ENCODE measurements at regions not wholly inside any gene's neighbourhood (a gene's known extent, or its start where the extent isn't known, plus 50 kb on each side); places are given as distances from the start of the nearest gene placed in this dataset.

DNA sequence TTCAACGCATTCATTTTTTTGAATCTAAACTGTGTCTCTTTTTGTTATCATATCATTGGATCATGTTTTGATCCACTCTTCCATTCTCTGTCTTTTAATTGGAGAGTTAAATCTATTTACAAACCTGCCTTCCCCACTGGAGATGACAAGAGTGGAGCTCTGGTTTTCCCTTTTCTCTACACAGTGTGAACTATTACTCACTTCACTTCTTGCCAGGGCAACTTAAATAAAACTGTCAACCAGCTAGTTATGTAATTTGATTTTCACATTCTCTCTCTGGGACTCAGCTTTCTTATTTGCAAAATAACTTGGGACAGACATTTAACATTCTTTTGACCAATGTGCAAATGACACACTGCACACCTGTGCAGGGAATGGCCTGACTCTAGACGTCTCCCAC lies 230.8 kb upstream of the CST7 start:
- DNase-seq (ENCODE audit: extremely low read depth in 1 of 11, low read depth in 9 of 11, low spot score in 4 of 11) = no peak

DNA sequence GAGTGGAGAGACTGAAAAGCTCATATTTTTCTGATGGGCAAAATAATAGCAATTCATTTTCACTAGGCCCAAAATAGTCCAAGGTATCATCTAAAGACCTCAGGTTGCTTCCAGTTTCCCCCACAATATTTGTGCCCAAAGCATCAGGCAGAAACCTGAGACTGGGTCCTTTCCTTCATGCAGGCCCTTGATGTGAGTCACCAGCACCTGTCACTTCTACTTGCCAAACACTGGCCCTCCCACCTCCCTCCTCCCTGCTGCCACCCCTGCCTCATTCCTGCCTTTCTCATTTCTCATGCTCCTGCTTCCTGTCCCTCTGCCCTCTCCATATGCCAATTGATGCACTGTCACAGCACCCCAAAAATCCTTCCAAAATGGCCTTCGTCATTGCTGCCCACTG lies 230.4 kb upstream of the CST7 start:
- no peak for DNase-seq (ENCODE audit: extremely low read depth in 1 of 11, low read depth in 9 of 11, low spot score in 4 of 11)

DNA sequence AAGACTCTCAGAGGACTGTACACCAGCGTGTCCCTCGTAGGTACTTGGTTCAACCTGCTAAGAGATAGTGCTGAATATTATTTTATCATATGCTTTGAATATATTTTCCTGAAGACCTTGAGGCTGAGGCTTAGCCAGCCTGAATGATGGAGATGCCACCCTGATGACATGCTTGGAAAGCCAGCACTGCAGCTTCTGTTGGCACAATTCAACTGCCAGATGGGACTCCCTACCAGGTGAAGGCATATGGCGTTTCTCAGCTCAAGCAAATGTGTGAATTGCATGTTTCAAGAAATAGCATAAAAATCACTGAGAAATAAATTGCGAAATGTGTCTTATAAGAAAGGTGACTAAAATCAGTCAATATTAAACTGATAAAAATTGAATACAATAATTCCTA lies 228.1 kb upstream of the CST7 start:
- DNase-seq (ENCODE audit: extremely low read depth in 1 of 11, low read depth in 9 of 11, low spot score in 4 of 11) = no peak

DNA sequence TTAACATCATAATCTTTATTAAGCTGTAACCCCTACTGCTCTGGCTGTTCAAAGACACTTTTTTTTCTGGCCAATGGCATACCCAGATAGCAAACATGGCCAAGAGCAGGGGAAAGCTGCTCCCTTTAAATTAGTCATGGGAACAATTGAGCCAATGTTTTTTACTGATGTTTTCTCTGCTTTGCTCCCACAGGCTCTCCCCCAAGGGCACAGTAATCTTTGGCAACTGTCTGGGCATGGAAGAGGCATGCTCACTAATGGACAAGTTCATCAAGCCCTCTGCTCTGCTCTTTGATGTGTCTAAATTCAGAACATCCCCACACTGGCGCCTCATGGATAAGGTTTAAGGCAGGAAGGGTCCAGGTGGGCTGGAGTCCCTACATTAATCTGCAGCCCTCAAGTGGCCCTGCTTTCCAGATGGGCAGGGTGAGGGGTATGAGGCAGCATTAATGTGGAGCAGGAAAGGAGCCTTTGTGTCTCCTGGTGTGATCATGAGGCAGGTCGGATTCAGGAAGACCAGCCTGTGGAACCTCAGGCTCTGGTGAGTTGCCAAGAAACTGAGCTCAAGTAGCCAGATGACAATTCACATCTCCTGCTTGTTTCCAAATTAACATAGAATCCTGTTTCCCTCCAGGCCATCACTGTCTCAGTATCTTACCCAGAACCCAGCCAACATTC lies 227.0 kb upstream of the CST7 start:
- no peak for DNase-seq (ENCODE audit: extremely low read depth in 1 of 11, low read depth in 9 of 11, low spot score in 4 of 11)

DNA sequence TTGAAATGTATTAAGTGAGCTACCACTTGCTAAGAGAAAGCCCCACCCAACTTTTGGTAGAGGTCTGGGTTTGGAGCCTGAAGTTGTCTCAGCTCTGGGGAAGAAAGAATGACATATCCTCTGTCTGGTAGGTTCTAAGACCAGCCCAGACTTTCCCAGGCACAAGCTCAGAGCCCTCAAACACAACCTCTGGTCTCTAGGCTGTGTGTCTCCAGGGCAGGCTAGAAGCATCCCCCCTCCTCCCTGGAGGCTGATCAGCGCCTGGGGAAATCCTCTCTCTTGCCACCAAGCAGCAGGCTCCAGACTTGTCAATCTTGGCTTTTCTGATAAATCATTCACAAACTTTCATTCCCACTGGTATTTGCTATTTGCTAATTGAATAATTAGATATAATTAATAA lies 226.5 kb upstream of the CST7 start:
- DNase-seq (ENCODE audit: extremely low read depth in 1 of 11, low read depth in 9 of 11, low spot score in 4 of 11) = no peak

DNA sequence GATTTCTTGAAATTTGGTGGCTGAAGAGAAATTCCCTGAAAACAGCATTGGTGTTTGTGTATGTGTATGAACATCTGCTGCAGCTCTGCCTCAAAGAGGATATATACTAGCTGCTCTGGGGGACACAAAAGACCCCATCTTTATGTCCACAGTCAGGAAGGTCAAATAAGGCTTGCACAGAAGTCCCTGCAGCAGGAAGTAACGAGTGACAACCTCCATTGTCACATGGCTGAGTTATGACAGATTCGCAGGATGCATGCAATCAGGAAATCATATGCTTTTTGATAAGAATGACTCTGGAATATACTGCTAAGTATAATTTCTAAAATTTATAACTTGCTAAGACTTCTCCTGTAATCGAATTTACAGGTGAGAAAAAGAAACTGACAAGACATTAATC lies 225.9 kb upstream of the CST7 start:
- no peak for DNase-seq (ENCODE audit: extremely low read depth in 1 of 11, low read depth in 9 of 11, low spot score in 4 of 11)

DNA sequence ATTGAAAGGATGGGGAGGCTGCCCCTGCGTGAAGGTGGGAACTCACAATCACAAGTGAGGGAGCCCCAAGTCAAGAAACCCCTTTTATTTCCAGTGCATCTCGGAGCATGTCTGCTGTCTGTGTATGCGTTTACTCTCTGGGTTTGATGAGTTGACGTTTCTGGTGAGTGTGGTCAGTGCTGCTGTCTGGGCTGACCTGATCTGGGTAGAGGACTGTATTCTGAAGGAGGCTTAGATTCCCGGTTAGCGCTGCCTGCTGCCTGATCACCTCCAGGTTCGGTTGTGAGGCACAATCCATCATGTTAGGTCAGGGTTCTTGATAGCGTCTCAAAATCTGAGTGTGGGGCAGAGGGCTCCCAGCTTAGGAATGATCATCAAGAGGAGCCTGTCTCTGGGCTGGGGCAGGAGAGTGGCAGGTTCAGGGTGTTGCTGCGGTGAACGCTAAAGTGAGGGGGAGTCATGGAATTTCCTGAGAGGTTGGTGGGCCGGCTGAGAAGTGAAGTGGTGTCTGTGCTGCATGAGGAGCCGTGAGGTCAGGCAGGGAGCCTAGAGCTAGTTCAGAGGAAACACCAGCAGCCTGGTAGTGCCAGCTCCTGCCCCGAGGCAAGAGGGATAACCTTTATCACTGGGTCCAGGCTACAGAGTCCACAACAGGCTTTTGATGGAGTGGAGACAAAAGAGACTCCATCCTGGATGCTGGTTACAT lies 225.3 kb upstream of the CST7 start:
- DNase-seq (ENCODE audit: extremely low read depth in 1 of 11, low read depth in 9 of 11, low spot score in 4 of 11) = no peak

DNA sequence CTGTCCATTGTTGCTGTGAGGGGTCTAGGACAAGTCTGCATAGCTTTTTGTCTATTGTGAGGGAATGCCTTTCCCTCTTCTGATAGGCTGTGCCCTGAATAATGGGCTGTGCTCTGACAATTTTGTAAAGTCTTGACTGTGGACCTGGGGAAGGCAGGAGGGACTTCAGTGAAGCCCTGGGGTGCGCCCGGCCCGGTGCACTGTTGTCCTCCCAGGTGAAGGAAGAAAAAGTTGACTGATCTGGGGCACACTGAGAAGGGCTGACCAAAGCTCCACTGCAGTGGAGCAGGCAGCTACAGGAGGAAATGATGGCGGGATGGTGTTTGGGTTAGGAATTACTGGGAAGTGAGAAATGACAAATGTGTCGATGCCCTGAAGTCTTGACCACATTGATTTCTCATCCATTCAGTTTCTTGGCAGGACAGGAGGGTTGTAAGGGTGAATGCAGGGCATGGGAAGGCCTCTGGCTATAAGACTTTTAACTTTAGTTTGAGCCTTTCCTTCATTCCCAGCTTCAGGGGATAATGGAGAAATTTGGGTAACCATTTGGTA lies 224.0 kb upstream of the CST7 start:
- DNase-seq (ENCODE audit: extremely low read depth in 1 of 11, low read depth in 9 of 11, low spot score in 4 of 11) = no peak

DNA sequence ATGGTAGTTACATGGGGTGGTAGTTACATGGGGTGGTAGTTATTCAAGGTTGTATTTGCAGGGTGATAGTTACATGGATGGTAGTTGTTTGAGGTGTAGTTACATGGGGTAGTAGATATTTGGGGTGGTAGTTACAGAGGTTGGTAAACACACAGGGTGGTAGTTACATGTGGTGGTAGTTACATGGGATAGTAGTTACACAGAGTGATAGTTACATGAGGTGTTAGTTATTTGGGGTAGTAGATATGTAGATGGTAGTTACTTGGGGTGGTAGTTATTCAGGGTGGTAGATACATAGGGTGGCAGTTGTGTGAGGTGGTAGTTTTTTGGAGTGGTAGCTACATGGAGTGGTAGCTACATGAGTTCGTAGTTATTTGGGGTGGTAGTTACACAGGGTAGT lies 221.3 kb upstream of the CST7 start:
- DNase-seq (ENCODE audit: extremely low read depth in 1 of 11, low read depth in 9 of 11, low spot score in 4 of 11) = no peak

DNA sequence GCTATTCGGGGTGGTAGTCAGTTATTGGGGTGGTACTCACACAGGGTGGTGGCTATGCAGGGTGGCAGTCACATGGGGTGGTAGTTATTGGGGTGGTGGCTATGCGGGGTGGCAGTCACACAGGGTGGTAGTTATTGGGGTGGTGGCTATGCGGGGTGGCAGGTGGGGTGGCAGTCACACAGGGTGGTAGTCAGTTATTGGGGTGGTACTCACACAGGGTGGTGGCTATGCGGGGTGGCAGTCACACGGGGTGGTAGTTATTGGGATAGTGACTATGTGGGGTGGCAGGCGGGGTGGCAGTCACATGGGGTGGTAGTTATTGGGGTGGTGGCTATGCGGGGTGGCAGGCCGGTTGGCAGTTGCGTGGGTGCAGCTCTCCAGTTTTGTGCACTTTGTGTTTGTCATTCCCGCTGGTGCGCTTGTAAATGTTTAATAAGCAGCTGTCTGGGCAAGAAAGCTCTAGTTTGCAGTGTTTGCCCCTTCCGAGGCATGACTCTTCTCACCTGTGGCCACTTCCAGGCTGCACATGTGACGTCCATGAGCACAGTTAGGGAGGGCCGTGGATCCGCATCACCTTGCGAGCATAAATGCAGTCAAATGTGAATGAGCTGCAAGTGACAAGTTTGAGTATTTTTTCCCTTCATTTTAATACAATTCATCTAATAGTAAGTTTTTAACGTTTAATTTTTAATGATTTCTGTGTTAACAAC lies 219.0 kb upstream of the CST7 start:
- DNase-seq (ENCODE audit: extremely low read depth in 1 of 11, low read depth in 9 of 11, low spot score in 4 of 11) = no peak

DNA sequence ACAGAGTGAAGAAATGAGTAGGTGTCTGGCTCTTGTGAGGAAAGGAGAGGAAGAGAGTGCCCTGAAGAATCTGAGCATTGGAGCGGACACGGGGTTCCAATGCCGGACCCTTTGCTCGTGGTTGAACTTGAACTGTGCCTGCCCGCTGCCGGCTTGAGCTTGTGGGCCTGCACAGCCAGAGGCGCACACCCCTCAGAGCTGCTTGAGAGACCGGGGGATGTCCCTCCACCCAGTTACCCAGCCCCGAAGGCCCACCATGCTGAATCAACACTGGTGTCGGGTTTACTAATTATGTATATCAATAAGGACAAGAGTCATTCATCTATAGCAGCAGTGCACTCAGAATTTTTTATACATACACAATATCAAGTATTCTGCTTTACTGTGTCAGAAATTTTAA lies 218.3 kb upstream of the CST7 start:
- no peak for DNase-seq (ENCODE audit: extremely low read depth in 1 of 11, low read depth in 9 of 11, low spot score in 4 of 11)

DNA sequence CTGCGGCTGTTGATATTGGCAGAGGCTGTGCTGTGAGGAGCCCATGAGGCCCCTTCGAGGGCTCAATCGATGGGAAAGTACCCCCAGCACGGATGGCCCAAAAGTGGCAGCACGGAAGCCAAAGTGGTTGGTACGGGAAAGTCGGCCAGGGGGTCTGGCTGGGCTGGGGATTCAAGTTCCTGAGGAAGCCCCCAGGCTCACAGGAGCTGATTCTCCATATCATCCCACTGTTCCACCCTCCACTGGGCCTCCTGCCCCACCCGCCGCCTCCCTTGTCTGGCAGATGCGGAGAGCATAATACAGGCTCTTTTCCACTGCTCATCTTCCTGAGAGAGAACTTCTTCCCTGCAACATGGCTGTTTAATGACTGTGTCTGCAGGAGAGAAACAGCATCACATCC lies 217.8 kb upstream of the CST7 start:
- DNase-seq (ENCODE audit: extremely low read depth in 1 of 11, low read depth in 9 of 11, low spot score in 4 of 11) = no peak

DNA sequence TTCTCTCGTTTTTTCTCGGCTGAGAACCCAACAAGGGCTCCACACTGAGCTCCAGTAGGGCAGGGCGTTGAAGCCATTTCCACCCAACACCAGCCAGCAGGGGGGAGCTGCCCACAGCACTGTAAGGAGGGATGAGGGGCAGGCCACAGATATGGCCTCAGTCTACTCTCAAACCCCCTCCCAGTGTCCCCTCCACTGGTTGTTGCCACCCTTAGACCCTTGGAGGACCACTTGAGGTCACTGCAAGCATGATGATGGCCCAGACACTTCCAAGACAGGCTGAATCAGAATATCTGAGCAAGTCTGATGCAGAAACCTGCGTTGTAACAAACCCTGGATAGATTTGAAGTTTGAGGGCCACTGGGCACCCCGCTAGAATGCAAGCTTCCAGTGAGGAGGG lies 217.0 kb upstream of the CST7 start:
- no peak for DNase-seq (ENCODE audit: extremely low read depth in 1 of 11, low read depth in 9 of 11, low spot score in 4 of 11)

DNA sequence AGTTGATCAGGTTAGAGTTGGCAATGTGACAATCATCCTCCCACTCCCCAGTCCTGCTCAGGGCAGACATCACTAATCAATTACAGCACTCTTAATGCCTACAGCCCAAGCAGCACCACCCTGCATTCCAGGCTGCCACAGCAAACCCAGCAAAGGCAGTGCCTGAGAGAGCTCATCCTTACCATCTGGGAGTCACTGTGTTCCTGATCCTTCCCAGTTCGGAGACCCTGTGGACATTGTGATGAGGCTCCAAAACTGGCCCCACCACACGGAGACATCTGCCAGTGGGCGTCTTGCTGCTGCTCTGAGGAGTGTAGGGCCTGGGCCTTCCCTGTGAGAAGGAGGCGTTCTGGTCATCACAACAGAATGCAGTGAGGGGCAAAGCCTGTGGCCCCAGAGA lies 216.5 kb upstream of the CST7 start:
- no peak for DNase-seq (ENCODE audit: extremely low read depth in 1 of 11, low read depth in 9 of 11, low spot score in 4 of 11)

DNA sequence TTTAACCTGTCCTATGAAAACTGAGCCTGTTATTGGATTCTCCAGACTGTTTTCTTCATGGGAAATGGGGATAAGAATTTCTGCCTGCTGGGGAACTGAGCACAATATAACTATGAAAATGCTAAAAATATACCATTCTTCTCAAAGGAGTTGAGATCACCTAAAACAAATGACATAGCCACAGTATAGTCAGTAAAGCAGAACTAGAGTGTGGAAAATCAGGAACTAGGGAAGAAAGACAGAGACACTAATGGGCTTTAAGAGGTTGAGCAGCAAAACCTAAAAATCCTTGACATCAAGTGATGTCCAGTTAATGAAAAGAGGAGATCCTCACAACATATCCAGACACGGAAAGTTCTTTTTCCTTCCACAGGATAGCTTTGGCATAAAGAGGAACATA lies 215.7 kb upstream of the CST7 start:
- DNase-seq (ENCODE audit: extremely low read depth in 1 of 11, low read depth in 9 of 11, low spot score in 4 of 11) = no peak

DNA sequence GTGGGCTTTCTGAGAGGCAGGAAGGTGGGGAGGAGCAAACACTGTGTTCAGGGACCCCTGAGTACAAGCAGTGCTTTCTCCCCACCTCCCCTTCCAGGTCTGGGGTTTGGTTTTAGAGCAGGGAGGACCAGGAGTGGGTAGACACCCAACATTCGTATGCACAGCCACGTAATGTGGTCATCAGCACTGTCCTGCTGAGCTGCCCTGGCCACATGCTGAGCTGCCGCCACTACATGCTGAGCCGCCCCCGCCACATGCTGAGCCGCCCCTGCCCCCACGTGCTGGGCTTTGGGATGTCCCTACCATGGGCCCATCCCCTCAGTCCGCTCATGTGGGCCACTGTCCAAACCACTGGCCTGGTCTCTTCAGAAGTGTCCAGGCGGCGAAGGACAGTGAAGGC lies 214.9 kb upstream of the CST7 start:
- DNase-seq (ENCODE audit: extremely low read depth in 1 of 11, low read depth in 9 of 11, low spot score in 4 of 11) = no peak

DNA sequence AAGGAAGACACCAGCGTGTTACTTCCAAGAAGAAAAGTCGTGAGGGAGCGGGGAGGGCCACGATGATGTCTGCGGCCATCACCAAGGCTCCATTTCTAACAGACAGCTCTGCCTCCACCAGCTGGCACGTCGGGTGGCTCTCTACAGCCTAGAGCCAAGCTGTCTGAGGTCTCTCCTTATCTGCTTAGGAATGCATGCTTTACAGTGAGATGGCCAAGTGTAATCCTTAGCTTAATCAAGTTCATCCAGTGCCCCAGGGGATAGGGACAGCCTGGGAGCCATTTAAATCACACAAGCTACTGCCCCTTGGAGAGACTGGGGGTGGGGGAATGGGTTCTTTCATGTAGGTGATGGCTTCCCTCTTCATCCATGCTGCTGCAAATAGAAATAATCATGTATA lies 213.8 kb upstream of the CST7 start:
- DNase-seq (ENCODE audit: extremely low read depth in 1 of 11, low read depth in 9 of 11, low spot score in 4 of 11) = no peak

DNA sequence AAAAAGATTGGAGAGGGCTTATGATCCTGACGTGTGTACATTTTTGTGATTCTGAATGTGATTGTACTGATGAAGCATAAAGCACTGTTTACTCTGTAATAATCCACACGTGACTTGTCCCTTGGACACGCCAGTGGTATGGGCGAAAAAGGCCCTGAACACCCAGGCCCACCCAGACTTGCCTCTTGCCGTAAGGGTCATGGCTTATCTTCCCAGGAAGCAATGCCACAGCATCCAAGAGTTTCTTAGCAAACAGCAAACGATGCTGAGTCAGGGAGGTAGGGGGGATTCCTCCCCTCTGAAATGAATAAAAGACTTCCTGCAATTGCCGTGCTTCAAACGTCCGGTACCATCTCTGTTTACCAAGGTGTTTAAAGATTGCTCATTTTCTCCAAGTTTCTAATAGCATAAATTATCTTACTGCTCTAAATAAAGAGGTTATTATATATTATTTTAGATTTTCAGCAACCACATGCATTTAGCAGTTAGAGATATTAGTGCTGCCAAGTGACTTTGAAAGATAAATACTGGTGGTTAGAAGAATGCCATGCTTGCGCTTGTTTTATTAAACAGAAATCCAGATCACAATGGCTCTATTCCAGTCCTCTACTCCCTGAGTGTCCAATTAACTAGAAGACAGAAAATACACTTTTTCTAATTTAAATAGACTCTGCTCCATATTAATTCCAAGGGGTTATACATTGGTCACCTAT lies 212.8 kb upstream of the CST7 start:
- no peak for DNase-seq (ENCODE audit: extremely low read depth in 1 of 11, low read depth in 9 of 11, low spot score in 4 of 11)

DNA sequence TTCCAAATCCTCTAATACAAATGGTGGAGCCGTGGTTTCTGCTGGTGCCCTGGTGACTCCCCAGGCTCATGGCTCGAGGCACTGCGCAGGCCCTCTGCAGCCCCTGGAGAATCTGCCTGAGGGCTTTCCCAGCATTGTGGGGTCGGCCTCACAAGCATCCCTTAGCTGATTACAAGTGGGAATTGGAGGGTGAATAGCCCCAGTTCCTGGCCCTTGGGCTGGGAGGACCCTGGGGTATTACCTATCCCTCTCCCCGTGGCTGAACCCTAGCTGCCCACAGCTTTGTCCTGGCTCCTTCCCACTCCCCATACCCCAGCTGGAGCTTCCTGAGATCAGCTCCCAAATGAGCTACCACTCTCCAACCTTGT lies 212.2 kb upstream of the CST7 start:
- DNase-seq (ENCODE audit: extremely low read depth in 1 of 11, low read depth in 9 of 11, low spot score in 4 of 11) = no peak

All from renal cortex interstitium (tissue), 11 donors.